Urinary bladder (tissue), 3 donors: ENCODE measurements at regions not wholly inside any gene's neighbourhood (a gene's known extent, or its start where the extent isn't known, plus 50 kb on each side); places are given as distances from the start of the nearest gene placed in this dataset.
A peak's percentile ranks its signal among the peaks of the same experiment; 100 is the strongest.

ENCODE experiments used
- DNase-seq: peaks from one replicate; pipeline ENCODE4 v3.0.0-alpha.2; 2015; ENCODE audit errors: extremely low spot score
- H3K27ac ChIP-seq: one replicate; pipeline ENCODE4 v1.5.1; 2013; ENCODE audit warnings: low read depth, mild to moderate bottlenecking, moderate library complexity
- H3K36me3 ChIP-seq: one replicate; pipeline ENCODE4 v1.6.1; 2013; ENCODE audit warnings: mild to moderate bottlenecking, moderate library complexity; ENCODE audit not compliant: insufficient read depth
- H3K4me1 ChIP-seq: one replicate; pipeline ENCODE4 v1.6.1; 2013; ENCODE audit warnings: mild to moderate bottlenecking, moderate library complexity; ENCODE audit not compliant: insufficient read depth
- H3K4me3 ChIP-seq: one replicate; pipeline ENCODE4 v1.5.1; 2013; ENCODE audit warnings: low read depth, low read length
- WGBS: extraction: QIAGEN DNeasy Blood & Tissue Kit; methylation state at CpG from one replicate; pipeline ENCODE4 v1.1.7; 2013; 5-methylcytosine and 5-hydroxymethylcytosine counted together
- donor health status: healthy with polysubstance abuse.
- donor health status: healthy.

- peak; percentile 13 for DNase-seq
- no peaks in the 10 kb centered on the region for H3K36me3 ChIP-seq
- 48% methylated on average over 16 of the region's 16 CpGs for WGBS
These were observed 308.4 kb downstream of the NDUFA10 start for GRCh38 chr2:239716536-239717318.

GRCh38 chr2:239716009-239716408 is 309.1 kb downstream of the NDUFA10 start:
- Histone ChIP-seq H3K36me3 (no peaks in the 10 kb centered on the region), H3K27ac (no peak overlapping the region), H3K4me1 (no peaks in the 10 kb centered on the region), H3K4me3 (no peak overlapping the region)
- no peak for DNase-seq
- WGBS: 95% methylated on average over 6 of the region's 6 CpGs

More at GRCh38 chr2:239716536-239717318, 308.4 kb downstream of the NDUFA10 start:
- no peak overlapping the region for H3K4me3 ChIP-seq
- H3K27ac ChIP-seq: no peak overlapping the region
- H3K4me1 ChIP-seq: no peaks in the 10 kb centered on the region

GRCh38 chr2:239715606-239716005 is 309.5 kb downstream of the NDUFA10 start:
- no peaks in the 10 kb centered on the region for H3K36me3 ChIP-seq
- H3K4me3 ChIP-seq: no peak overlapping the region
- no peaks in the 10 kb centered on the region for H3K4me1 ChIP-seq
- WGBS: 95% methylated on average over 15 of the region's 15 CpGs
- no peak overlapping the region for H3K27ac ChIP-seq
- DNase-seq: no peak

GRCh38 chr2:239715202-239715601 is 309.9 kb downstream of the NDUFA10 start:
- no peak overlapping the region for H3K27ac ChIP-seq
- no peak overlapping the region for H3K4me3 ChIP-seq
- no peak for DNase-seq
- H3K36me3 ChIP-seq: no peaks in the 10 kb centered on the region
- H3K4me1 ChIP-seq: no peaks in the 10 kb centered on the region
- WGBS: 95% methylated on average over 9 of the region's 9 CpGs

- no peak for DNase-seq
These were observed 311.0 kb downstream of the NDUFA10 start for GRCh38 chr2:239714116-239714515.

GRCh38 chr2:239712755-239713154 is 311.9 kb upstream of the HDAC4 start:
- DNase-seq: no peak
- H3K27ac ChIP-seq: no peak overlapping the region
- WGBS: 94% methylated on average over 3 of the region's 3 CpGs

More at GRCh38 chr2:239714116-239714515, 311.0 kb downstream of the NDUFA10 start:
- H3K36me3 ChIP-seq: no peaks in the 10 kb centered on the region
- 79% methylated on average over 6 of the region's 6 CpGs for WGBS
- H3K27ac ChIP-seq: no peak overlapping the region
- H3K4me3 ChIP-seq: no peak overlapping the region
- H3K4me1 ChIP-seq: no peaks in the 10 kb centered on the region

GRCh38 chr2:239711911-239712570 is 311.2 kb upstream of the HDAC4 start:
- Histone ChIP-seq H3K27ac (no peak overlapping the region), H3K4me3 (no peak overlapping the region), H3K36me3 (no peaks in the 10 kb centered on the region), H3K4me1 (no peaks in the 10 kb centered on the region)
- no peak for DNase-seq
- WGBS: 92% methylated on average over 8 of the region's 8 CpGs

More at GRCh38 chr2:239712755-239713154, 311.9 kb upstream of the HDAC4 start:
- H3K36me3 ChIP-seq: no peaks in the 10 kb centered on the region
- H3K4me3 ChIP-seq: no peak overlapping the region
- no peaks in the 10 kb centered on the region for H3K4me1 ChIP-seq

GRCh38 chr2:239710953-239711861 is 310.4 kb upstream of the HDAC4 start:
- no peak overlapping the region for H3K4me3 ChIP-seq
- H3K27ac ChIP-seq: no peak overlapping the region
- WGBS: 76% methylated on average over 7 of the region's 7 CpGs
- H3K36me3 ChIP-seq: no peaks in the 10 kb centered on the region
- no peak for DNase-seq
- H3K4me1 ChIP-seq: no peaks in the 10 kb centered on the region

GRCh38 chr2:239706367-239706766 is 305.5 kb upstream of the HDAC4 start:
- H3K27ac ChIP-seq: no peak overlapping the region
- no peaks in the 10 kb centered on the region for H3K36me3 ChIP-seq
- no peak overlapping the region for H3K4me3 ChIP-seq
- H3K4me1 ChIP-seq: no peaks in the 10 kb centered on the region
- 29% methylated on average over 8 of the region's 8 CpGs for WGBS
- DNase-seq: no peak

GRCh38 chr2:239704737-239705136 is 303.9 kb upstream of the HDAC4 start:
- Histone ChIP-seq H3K36me3 (no peaks in the 10 kb centered on the region), H3K27ac (no peak overlapping the region), H3K4me3 (no peak overlapping the region), H3K4me1 (no peaks in the 10 kb centered on the region)
- whole genome bisulfite sequencing: 95% methylated on average over 6 of the region's 6 CpGs
- no peak for DNase-seq

- 88% methylated on average over 3 of the region's 3 CpGs for WGBS
- DNase-seq: no peak
- Histone ChIP-seq H3K36me3 (no peaks in the 10 kb centered on the region), H3K4me1 (no peaks in the 10 kb centered on the region), H3K4me3 (no peak overlapping the region), H3K27ac (no peak overlapping the region)
These were observed 303.0 kb upstream of the HDAC4 start for GRCh38 chr2:239703834-239704233.

- Histone ChIP-seq H3K4me3 (no peak overlapping the region), H3K27ac (no peak overlapping the region), H3K4me1 (no peaks in the 10 kb centered on the region), H3K36me3 (no peaks in the 10 kb centered on the region)
- 84% methylated on average over 10 of the region's 10 CpGs for WGBS
- no peak for DNase-seq
These were observed 300.0 kb upstream of the HDAC4 start for GRCh38 chr2:239700686-239701345.
